ENCODE measurements at regions not wholly inside any gene's neighbourhood (a gene's known extent, or its start where the extent isn't known, plus 50 kb on each side); places are given as distances from the start of the nearest gene placed in this dataset.

- Histone ChIP-seq H3K9me3 (no peaks in the 10 kb centered on the region), H3K4me1 (ENCODE audit: control insufficient read depth in 1 of 2, insufficient read depth in 1 of 2, low read depth in 1 of 2, low read length in 1 of 2) (no peaks in the 10 kb centered on the region), H3K4me3 (ENCODE audit: low read depth in 1 of 2, low read length in 1 of 2) (no peak overlapping the region), H3K27me3 (no peaks in the 10 kb centered on the region), H3K27ac (no peak overlapping the region), H3K36me3 (no peaks in the 10 kb centered on the region)
- no peak for TF ChIP-seq CTCF (IDR thresholded peaks at IDR 0.05)
Observed at GRCh38 chr12:105860561-105861207, 278.1 kb downstream of the NUAK1 start.

GRCh38 chr12:105861227-105861626 is 277.5 kb downstream of the NUAK1 start:
- Histone ChIP-seq H3K27me3 (no peaks in the 10 kb centered on the region), H3K4me1 (ENCODE audit: control insufficient read depth in 1 of 2, insufficient read depth in 1 of 2, low read depth in 1 of 2, low read length in 1 of 2) (no peaks in the 10 kb centered on the region), H3K9me3 (no peaks in the 10 kb centered on the region), H3K36me3 (no peaks in the 10 kb centered on the region), H3K27ac (no peak overlapping the region), H3K4me3 (ENCODE audit: low read depth in 1 of 2, low read length in 1 of 2) (no peak overlapping the region)
- no peak for TF ChIP-seq CTCF (IDR thresholded peaks at IDR 0.05)

GRCh38 chr12:105862163-105862821 is 276.5 kb downstream of the NUAK1 start:
- H3K4me1 ChIP-seq (ENCODE audit: control insufficient read depth in 1 of 2, insufficient read depth in 1 of 2, low read depth in 1 of 2, low read length in 1 of 2): no peaks in the 10 kb centered on the region
- no peaks in the 10 kb centered on the region for H3K27me3 ChIP-seq
- no peaks in the 10 kb centered on the region for H3K9me3 ChIP-seq
- H3K4me3 ChIP-seq (ENCODE audit: low read depth in 1 of 2, low read length in 1 of 2): no peak overlapping the region
- H3K36me3 ChIP-seq: no peaks in the 10 kb centered on the region
- no peak overlapping the region for H3K27ac ChIP-seq
- no peak for TF ChIP-seq CTCF (IDR thresholded peaks at IDR 0.05)

- Histone ChIP-seq H3K4me3 (ENCODE audit: low read depth in 1 of 2, low read length in 1 of 2) (no peak overlapping the region), H3K9me3 (no peaks in the 10 kb centered on the region), H3K36me3 (no peaks in the 10 kb centered on the region), H3K4me1 (ENCODE audit: control insufficient read depth in 1 of 2, insufficient read depth in 1 of 2, low read depth in 1 of 2, low read length in 1 of 2) (no peaks in the 10 kb centered on the region), H3K27me3 (no peaks in the 10 kb centered on the region), H3K27ac (no peak overlapping the region)
- TF ChIP-seq CTCF (IDR thresholded peaks at IDR 0.05): no peak
Observed at GRCh38 chr12:105864316-105864715, 274.4 kb downstream of the NUAK1 start.

GRCh38 chr12:105864901-105865300 is 273.9 kb downstream of the NUAK1 start:
- no peak for TF ChIP-seq CTCF (IDR thresholded peaks at IDR 0.05)
- H3K4me3 ChIP-seq (ENCODE audit: low read depth in 1 of 2, low read length in 1 of 2): no peak overlapping the region
- H3K27me3 ChIP-seq: no peaks in the 10 kb centered on the region
- H3K9me3 ChIP-seq: no peaks in the 10 kb centered on the region
- H3K36me3 ChIP-seq: no peaks in the 10 kb centered on the region
- H3K27ac ChIP-seq: no peak overlapping the region
- no peaks in the 10 kb centered on the region for H3K4me1 ChIP-seq (ENCODE audit: control insufficient read depth in 1 of 2, insufficient read depth in 1 of 2, low read depth in 1 of 2, low read length in 1 of 2)

All from neutrophil (primary cell).